ENCODE measurements at regions not wholly inside any gene's neighbourhood (a gene's known extent, or its start where the extent isn't known, plus 50 kb on each side); places are given as distances from the start of the nearest gene placed in this dataset.

DNA sequence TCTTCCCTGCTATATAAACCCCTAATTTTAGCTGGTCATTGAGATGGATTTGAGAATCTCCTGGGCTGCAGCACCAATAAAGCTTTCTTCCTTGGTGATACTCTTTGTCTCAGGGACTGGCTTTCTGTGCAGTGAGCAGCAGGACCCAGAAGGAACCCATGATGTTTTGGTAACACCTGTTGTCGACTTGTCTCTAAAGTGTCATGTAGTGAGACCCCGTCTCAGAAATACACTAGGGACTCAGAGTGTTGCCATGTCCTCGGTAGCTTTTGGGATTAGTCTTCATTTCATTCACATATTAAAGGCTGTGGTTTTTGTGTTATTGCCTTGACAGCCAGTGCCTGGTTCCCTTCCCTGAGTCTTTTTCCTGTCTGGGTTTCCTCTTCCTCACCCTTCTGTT lies 1078.7 kb downstream of the TBC1D22A start:
- no peaks in the 10 kb centered on the region for H3K9me2 ChIP-seq (replicated peaks; ENCODE audit: insufficient read depth, low read length)
- no peaks in the 10 kb centered on the region for H4K20me1 ChIP-seq (ENCODE audit: insufficient read depth, low read depth, low read length)
- H2AFZ ChIP-seq (ENCODE audit: low read length), result no peak overlapping the region
- H3K4me1 ChIP-seq (ENCODE audit: low read length), result peaks cover 38% of the 10 kb centered on the region
- no peak for DNase-seq
- H3K27ac ChIP-seq (ENCODE audit: low read length), result peak overlapping the region; percentile 37
- H3K79me2 ChIP-seq (ENCODE audit: low read length), result no peaks in the 10 kb centered on the region
- no peak overlapping the region for H3K4me3 ChIP-seq (ENCODE audit: low read length)
- H3K27me3 ChIP-seq (ENCODE audit: low read length), result no peaks in the 10 kb centered on the region
- H3K9ac ChIP-seq (ENCODE audit: low read length), result no peak overlapping the region
- H3K36me3 ChIP-seq (ENCODE audit: insufficient read depth, low read length), result no peaks in the 10 kb centered on the region
- no peaks in the 10 kb centered on the region for H3K9me3 ChIP-seq (ENCODE audit: low read length)
- H3K4me2 ChIP-seq (ENCODE audit: low read depth, low read length, poor library complexity, severe bottlenecking), result no peak overlapping the region

DNA sequence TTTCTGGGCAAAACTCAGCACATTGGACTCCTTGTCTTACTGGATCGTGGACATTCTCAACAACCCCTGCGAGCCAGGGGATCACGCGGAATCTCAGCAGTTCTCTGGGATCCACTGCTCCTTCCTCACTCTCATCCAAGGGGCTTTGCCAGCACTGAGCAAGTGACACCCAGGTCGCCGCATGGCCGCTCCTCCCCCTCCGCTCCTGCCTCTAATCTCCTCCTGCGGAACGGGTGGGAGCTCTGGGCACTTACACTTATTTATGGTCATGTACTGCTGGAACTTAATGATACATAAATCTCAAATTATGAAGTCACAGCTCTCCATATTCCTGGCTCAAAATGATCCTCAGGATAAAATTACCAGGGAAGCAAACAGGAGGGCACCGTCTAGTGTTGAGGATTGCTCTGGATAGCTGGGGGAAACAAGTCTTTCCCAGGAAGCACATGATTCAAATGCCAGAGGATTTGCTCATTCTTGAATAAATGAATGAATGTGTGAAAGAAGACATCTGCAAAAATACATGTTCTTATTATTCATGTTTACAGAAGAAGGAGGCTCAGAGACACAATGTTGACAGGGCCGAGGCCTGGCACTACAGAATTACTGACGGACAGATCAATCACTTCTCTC lies 1077.3 kb downstream of the TBC1D22A start:
- peak overlapping the region; percentile 69 for H3K4me2 ChIP-seq (ENCODE audit: low read depth, low read length, poor library complexity, severe bottlenecking)
- no peaks in the 10 kb centered on the region for H3K27me3 ChIP-seq (ENCODE audit: low read length)
- H2AFZ ChIP-seq (ENCODE audit: low read length), result no peak overlapping the region
- H3K9me3 ChIP-seq (ENCODE audit: low read length), result no peaks in the 10 kb centered on the region
- H3K4me1 ChIP-seq (ENCODE audit: low read length), result peaks cover 38% of the 10 kb centered on the region
- no peak for DNase-seq
- no peaks in the 10 kb centered on the region for H3K79me2 ChIP-seq (ENCODE audit: low read length)
- H3K36me3 ChIP-seq (ENCODE audit: insufficient read depth, low read length), result no peaks in the 10 kb centered on the region
- peak overlapping the region; percentile 27; the same call in 1 of the 2 replicates for H3K4me3 ChIP-seq (ENCODE audit: low read length)
- H3K9me2 ChIP-seq (replicated peaks; ENCODE audit: insufficient read depth, low read length), result no peaks in the 10 kb centered on the region
- H3K27ac ChIP-seq (ENCODE audit: low read length), result 0 out of 2 replicates have a peak overlapping the region, but pooled peaks have one; percentile 21
- peak overlapping the region; percentile 14 for H3K9ac ChIP-seq (ENCODE audit: low read length)
- H4K20me1 ChIP-seq (ENCODE audit: insufficient read depth, low read depth, low read length), result no peaks in the 10 kb centered on the region

DNA sequence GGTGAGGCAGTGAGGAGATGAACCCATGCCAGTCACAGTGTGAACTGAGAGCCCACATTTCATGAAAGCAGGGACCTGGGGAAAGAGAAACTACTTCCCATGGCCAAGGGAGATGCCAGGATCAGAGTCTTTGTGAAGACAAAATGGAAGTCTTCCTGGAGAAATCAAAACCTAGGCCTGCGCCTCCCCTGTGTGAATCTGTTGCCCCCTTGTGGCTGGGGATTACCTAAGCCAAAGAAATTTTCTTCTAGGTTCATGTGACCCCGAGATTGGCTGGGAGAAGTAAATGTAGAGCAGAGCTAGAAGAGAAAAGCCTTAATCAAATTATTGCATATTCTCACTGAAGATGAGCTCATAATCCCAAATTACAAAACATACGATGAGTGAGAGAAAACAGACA lies 1075.3 kb downstream of the TBC1D22A start:
- peak; percentile 88 for DNase-seq
- Histone ChIP-seq H3K79me2 (ENCODE audit: low read length) (no peaks in the 10 kb centered on the region), H3K4me1 (ENCODE audit: low read length) (peaks cover 38% of the 10 kb centered on the region)

DNA sequence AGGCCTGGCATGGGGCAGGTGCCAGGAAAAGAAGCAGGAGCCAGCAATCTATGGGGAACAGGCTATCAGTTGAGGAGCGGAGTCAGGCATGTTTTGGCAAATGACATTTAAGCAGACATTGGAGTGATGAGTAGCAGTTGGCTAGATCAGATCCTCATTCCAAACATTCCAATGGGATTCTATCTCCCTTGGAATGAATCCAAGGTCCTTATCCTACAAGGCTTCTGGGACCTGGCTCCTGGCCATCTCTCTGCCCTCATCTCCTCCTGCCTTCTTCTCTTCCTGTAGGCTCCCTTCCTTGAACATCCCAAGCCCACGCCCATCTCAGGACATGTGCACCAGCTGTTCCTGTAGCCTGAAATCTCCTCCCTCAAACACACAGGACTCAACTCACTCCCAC lies 1074.5 kb downstream of the TBC1D22A start:
- no peak overlapping the region for H3K9ac ChIP-seq (ENCODE audit: low read length)
- H3K27ac ChIP-seq (ENCODE audit: low read length), result no peak overlapping the region
- peaks cover 33% of the 10 kb centered on the region for H3K4me1 ChIP-seq (ENCODE audit: low read length)
- no peaks in the 10 kb centered on the region for H4K20me1 ChIP-seq (ENCODE audit: insufficient read depth, low read depth, low read length)
- H3K9me2 ChIP-seq (replicated peaks; ENCODE audit: insufficient read depth, low read length), result no peaks in the 10 kb centered on the region
- no peak for DNase-seq
- H3K27me3 ChIP-seq (ENCODE audit: low read length), result no peaks in the 10 kb centered on the region
- H3K79me2 ChIP-seq (ENCODE audit: low read length), result no peaks in the 10 kb centered on the region
- H3K4me3 ChIP-seq (ENCODE audit: low read length), result no peak overlapping the region
- no peaks in the 10 kb centered on the region for H3K36me3 ChIP-seq (ENCODE audit: insufficient read depth, low read length)
- no peak overlapping the region for H3K4me2 ChIP-seq (ENCODE audit: low read depth, low read length, poor library complexity, severe bottlenecking)
- H2AFZ ChIP-seq (ENCODE audit: low read length), result no peak overlapping the region
- no peaks in the 10 kb centered on the region for H3K9me3 ChIP-seq (ENCODE audit: low read length)

More for the DNA sequence above, 1075.3 kb downstream of the TBC1D22A start:
- H3K27ac ChIP-seq (ENCODE audit: low read length), result no peak overlapping the region
- H2AFZ ChIP-seq (ENCODE audit: low read length), result no peak overlapping the region
- no peaks in the 10 kb centered on the region for H3K9me3 ChIP-seq (ENCODE audit: low read length)
- H3K9ac ChIP-seq (ENCODE audit: low read length), result no peak overlapping the region
- no peaks in the 10 kb centered on the region for H4K20me1 ChIP-seq (ENCODE audit: insufficient read depth, low read depth, low read length)
- no peaks in the 10 kb centered on the region for H3K27me3 ChIP-seq (ENCODE audit: low read length)
- H3K4me3 ChIP-seq (ENCODE audit: low read length), result no peak overlapping the region
- H3K36me3 ChIP-seq (ENCODE audit: insufficient read depth, low read length), result no peaks in the 10 kb centered on the region
- no peak overlapping the region for H3K4me2 ChIP-seq (ENCODE audit: low read depth, low read length, poor library complexity, severe bottlenecking)
- H3K9me2 ChIP-seq (replicated peaks; ENCODE audit: insufficient read depth, low read length), result no peaks in the 10 kb centered on the region

DNA sequence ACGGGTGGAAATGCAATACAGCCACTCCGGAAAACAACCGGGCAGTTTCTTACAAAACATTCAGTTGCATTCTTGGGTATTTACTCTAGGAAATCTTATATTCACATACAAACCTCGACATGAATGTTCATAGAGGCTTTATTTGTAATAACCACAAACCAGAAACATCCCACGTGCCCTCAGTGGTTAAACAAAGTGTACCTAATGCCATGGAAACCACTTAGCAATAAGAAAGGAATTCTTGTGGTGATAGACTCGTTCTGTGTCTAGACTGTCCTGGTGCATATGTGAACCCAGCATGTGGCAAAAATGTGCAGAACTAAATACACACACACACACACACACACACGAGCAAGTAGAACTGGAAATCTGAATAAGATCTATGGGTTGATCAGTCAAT lies 1073.3 kb downstream of the TBC1D22A start:
- Histone ChIP-seq H4K20me1 (ENCODE audit: insufficient read depth, low read depth, low read length) (no peaks in the 10 kb centered on the region), H3K9ac (ENCODE audit: low read length) (no peak overlapping the region), H3K9me3 (ENCODE audit: low read length) (no peaks in the 10 kb centered on the region), H3K27me3 (ENCODE audit: low read length) (no peaks in the 10 kb centered on the region), H3K4me1 (ENCODE audit: low read length) (peaks cover 21% of the 10 kb centered on the region), H3K9me2 (replicated peaks; ENCODE audit: insufficient read depth, low read length) (no peaks in the 10 kb centered on the region), H3K27ac (ENCODE audit: low read length) (no peak overlapping the region), H2AFZ (ENCODE audit: low read length) (no peak overlapping the region), H3K79me2 (ENCODE audit: low read length) (no peaks in the 10 kb centered on the region), H3K4me2 (ENCODE audit: low read depth, low read length, poor library complexity, severe bottlenecking) (no peak overlapping the region), H3K36me3 (ENCODE audit: insufficient read depth, low read length) (no peaks in the 10 kb centered on the region), H3K4me3 (ENCODE audit: low read length) (no peak overlapping the region)
- no peak for DNase-seq

DNA sequence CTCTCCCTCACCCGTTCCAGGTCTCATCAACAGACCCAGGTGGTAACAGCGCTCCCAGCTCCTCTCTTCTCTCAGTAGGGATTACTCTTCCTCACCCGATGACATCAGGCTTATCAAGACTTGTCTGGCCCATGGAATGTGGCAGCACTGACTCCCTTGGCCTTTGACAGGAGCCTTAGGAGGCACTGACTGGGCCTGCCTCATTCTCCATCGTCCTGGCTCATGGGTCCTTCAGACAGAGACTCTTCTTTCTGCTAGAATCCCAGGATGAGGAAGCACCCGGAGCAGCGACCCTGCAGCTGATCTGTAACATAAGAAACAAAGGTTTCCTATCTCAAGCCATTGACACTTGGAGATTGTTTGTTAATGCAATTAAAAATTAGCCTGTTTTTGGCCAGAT lies 1063.6 kb downstream of the TBC1D22A start:
- Histone ChIP-seq H3K9me2 (replicated peaks; ENCODE audit: insufficient read depth, low read length) (no peaks in the 10 kb centered on the region), H3K27me3 (ENCODE audit: low read length) (no peaks in the 10 kb centered on the region), H3K36me3 (ENCODE audit: insufficient read depth, low read length) (no peaks in the 10 kb centered on the region), H3K27ac (ENCODE audit: low read length) (no peak overlapping the region), H3K4me3 (ENCODE audit: low read length) (no peak overlapping the region), H3K79me2 (ENCODE audit: low read length) (no peaks in the 10 kb centered on the region), H2AFZ (ENCODE audit: low read length) (no peak overlapping the region), H3K4me2 (ENCODE audit: low read depth, low read length, poor library complexity, severe bottlenecking) (no peak overlapping the region), H4K20me1 (ENCODE audit: insufficient read depth, low read depth, low read length) (no peaks in the 10 kb centered on the region), H3K4me1 (ENCODE audit: low read length) (no peaks in the 10 kb centered on the region), H3K9me3 (ENCODE audit: low read length) (no peaks in the 10 kb centered on the region), H3K9ac (ENCODE audit: low read length) (no peak overlapping the region)
- no peak for DNase-seq

DNA sequence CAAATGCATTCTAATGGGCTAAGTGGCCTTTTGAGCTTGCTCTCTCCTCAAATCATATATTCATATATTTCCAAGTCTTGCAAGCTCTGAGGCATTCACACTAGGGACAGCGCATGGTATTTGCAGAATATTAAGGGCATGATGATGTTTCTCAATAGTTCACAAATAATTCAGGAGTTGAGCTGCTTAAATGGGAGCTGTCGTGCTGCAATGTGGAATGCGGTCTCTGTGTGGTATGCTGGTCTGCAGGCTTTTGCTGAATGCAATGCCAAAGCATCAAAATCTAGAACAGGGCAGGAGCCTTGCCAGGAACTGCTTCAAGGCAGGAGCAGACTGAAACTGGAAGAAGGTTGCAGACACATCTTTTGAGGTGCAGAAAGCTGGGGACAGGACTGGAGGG lies 1060.0 kb downstream of the TBC1D22A start:
- no peaks in the 10 kb centered on the region for H4K20me1 ChIP-seq (ENCODE audit: insufficient read depth, low read depth, low read length)
- H3K27ac ChIP-seq (ENCODE audit: low read length), result no peak overlapping the region
- H3K4me2 ChIP-seq (ENCODE audit: low read depth, low read length, poor library complexity, severe bottlenecking), result no peak overlapping the region
- no peak overlapping the region for H3K9ac ChIP-seq (ENCODE audit: low read length)
- H3K27me3 ChIP-seq (ENCODE audit: low read length), result no peaks in the 10 kb centered on the region
- no peaks in the 10 kb centered on the region for H3K9me2 ChIP-seq (replicated peaks; ENCODE audit: insufficient read depth, low read length)
- no peaks in the 10 kb centered on the region for H3K4me1 ChIP-seq (ENCODE audit: low read length)
- no peaks in the 10 kb centered on the region for H3K9me3 ChIP-seq (ENCODE audit: low read length)
- no peak overlapping the region for H2AFZ ChIP-seq (ENCODE audit: low read length)
- no peaks in the 10 kb centered on the region for H3K79me2 ChIP-seq (ENCODE audit: low read length)
- H3K4me3 ChIP-seq (ENCODE audit: low read length), result no peak overlapping the region
- DNase-seq, result no peak
- no peaks in the 10 kb centered on the region for H3K36me3 ChIP-seq (ENCODE audit: insufficient read depth, low read length)

DNA sequence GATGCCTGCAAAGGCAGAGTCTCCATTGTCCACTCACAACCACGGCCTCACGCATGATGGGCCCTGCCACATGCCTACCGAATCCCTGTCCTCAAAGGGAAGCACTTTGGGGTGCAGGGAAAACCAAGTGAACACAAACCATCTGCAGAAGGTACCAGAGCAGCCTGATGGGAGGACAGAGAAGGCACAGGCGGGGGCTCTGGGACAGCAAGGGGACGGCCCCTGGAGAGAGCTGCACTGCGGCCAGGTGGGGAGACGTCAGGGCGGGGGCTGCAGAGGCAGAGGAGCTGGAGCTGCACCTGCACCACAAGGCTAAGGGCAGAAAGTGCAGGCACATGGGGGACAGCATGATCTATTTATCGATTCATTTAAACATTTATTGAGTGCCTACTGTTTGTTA lies 1056.0 kb downstream of the TBC1D22A start:
- Histone ChIP-seq H3K9ac (ENCODE audit: low read length) (no peak overlapping the region), H3K4me3 (ENCODE audit: low read length) (no peak overlapping the region), H3K27ac (ENCODE audit: low read length) (no peak overlapping the region), H3K79me2 (ENCODE audit: low read length) (no peaks in the 10 kb centered on the region), H3K36me3 (ENCODE audit: insufficient read depth, low read length) (no peaks in the 10 kb centered on the region), H4K20me1 (ENCODE audit: insufficient read depth, low read depth, low read length) (no peaks in the 10 kb centered on the region), H3K9me3 (ENCODE audit: low read length) (no peaks in the 10 kb centered on the region), H3K4me1 (ENCODE audit: low read length) (no peaks in the 10 kb centered on the region), H2AFZ (ENCODE audit: low read length) (no peak overlapping the region), H3K4me2 (ENCODE audit: low read depth, low read length, poor library complexity, severe bottlenecking) (no peak overlapping the region), H3K27me3 (ENCODE audit: low read length) (no peaks in the 10 kb centered on the region), H3K9me2 (replicated peaks; ENCODE audit: insufficient read depth, low read length) (no peaks in the 10 kb centered on the region)
- no peak for DNase-seq

Data from Karpas-422 (cell line).